Kidney (tissue), 13 donors: ENCODE measurements at regions not wholly inside any gene's neighbourhood (a gene's known extent, or its start where the extent isn't known, plus 50 kb on each side); places are given as distances from the start of the nearest gene placed in this dataset.

Source experiments
- DNase-seq, 5 donors: peaks; one replicate each; pipeline ENCODE4 v3.0.0-alpha.2; 2013 to 2020
- FAIRE-seq: peaks from 2 replicates; lab custom pipeline; 2012; peaks lifted over from hg19 to GRCh38; lab: Jason Lieb, UNC
- H3K27ac ChIP-seq, 2 donors: one replicate each; pipeline ENCODE4 v1.7.0; 2013; ENCODE audit warnings: low read depth in 2 of 2, low read length in 2 of 2, inconsistent platforms in 1 of 2
- H3K27me3 ChIP-seq: one replicate; pipeline ENCODE4 v1.7.1; 2013; ENCODE audit warnings: low read length, inconsistent platforms; ENCODE audit not compliant: control insufficient read depth, insufficient read depth
- H3K36me3 ChIP-seq, 3 donors: one replicate each; pipeline versions ENCODE4 v1.7.0 to v1.7.1; 2013; ENCODE audit warnings: low read length in 3 of 3, control low read depth in 1 of 3, inconsistent platforms in 1 of 3; ENCODE audit not compliant: insufficient read depth in 3 of 3, control insufficient read depth in 2 of 3
- H3K4me1 ChIP-seq, 3 donors: one replicate each; pipeline versions ENCODE4 v1.7.0 to v1.7.1; 2013; ENCODE audit warnings: low read length in 3 of 3, inconsistent platforms in 1 of 3, low read depth in 1 of 3; ENCODE audit not compliant: control insufficient read depth in 2 of 3, insufficient read depth in 2 of 3
- H3K4me3 ChIP-seq, 3 donors: one replicate each; pipeline versions ENCODE4 v1.7.0 to v1.8.1; 2013; ENCODE audit warnings: low read length in 3 of 3, control low read depth in 1 of 3, inconsistent platforms in 1 of 3
- H3K9ac ChIP-seq, 3 donors: one replicate each; pipeline versions ENCODE4 v1.7.0 to v1.7.1; 2013; ENCODE audit warnings: low read length in 3 of 3, control low read depth in 1 of 3, inconsistent platforms in 1 of 3
- H3K9me3 ChIP-seq, 3 donors: one replicate each; pipeline versions ENCODE4 v1.7.0 to v1.7.1; 2013; ENCODE audit warnings: low read length in 3 of 3, control low read depth in 1 of 3, inconsistent platforms in 1 of 3; ENCODE audit not compliant: control insufficient read depth in 2 of 3, insufficient read depth in 1 of 3
- intact Hi-C: fragments of 100-400 bp; cut with DNase I; formaldehyde crosslinking; loops from one replicate; pipeline ENCODE4 v1.11.1; 2022
- TF ChIP-seq, protein P1 (sequence below): IDR thresholded peaks from 3 replicates; pipeline ENCODE4 v1.5.1; 2012; ENCODE audit warnings: mild to moderate bottlenecking, moderate library complexity, borderline replicate concordance; ENCODE audit not compliant: insufficient read depth; ENCODE audit errors: extremely low read depth
- donor health status: control.
- donor health status: control.
- donor health status: control.
- donor health status: control.
- donor health status: control.
- donor health status: DM: yes; HTN: yes; CAD: no.
- donor health status: Normal renal cell carcinoma (clear cell type).

- Histone ChIP-seq H3K9me3 (no peaks in the 10 kb centered on the region), H3K4me1 (no peaks in the 10 kb centered on the region), H3K36me3 (no peaks in the 10 kb centered on the region), H3K27ac (no peak overlapping the region), H3K27me3 (no peaks in the 10 kb centered on the region), H3K9ac (no peak overlapping the region), H3K4me3 (no peak overlapping the region)
- TF ChIP-seq, protein P1, sequence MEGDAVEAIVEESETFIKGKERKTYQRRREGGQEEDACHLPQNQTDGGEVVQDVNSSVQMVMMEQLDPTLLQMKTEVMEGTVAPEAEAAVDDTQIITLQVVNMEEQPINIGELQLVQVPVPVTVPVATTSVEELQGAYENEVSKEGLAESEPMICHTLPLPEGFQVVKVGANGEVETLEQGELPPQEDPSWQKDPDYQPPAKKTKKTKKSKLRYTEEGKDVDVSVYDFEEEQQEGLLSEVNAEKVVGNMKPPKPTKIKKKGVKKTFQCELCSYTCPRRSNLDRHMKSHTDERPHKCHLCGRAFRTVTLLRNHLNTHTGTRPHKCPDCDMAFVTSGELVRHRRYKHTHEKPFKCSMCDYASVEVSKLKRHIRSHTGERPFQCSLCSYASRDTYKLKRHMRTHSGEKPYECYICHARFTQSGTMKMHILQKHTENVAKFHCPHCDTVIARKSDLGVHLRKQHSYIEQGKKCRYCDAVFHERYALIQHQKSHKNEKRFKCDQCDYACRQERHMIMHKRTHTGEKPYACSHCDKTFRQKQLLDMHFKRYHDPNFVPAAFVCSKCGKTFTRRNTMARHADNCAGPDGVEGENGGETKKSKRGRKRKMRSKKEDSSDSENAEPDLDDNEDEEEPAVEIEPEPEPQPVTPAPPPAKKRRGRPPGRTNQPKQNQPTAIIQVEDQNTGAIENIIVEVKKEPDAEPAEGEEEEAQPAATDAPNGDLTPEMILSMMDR: no peak
- FAIRE-seq (no peak), DNase-seq (no peak)
- intact Hi-C loops: no loop called here
Measured at GRCh38 chr9:30243467-30243866, 2141.0 kb upstream of the ACO1 start.

- TF ChIP-seq, protein P1: no peak
Measured at GRCh38 chr9:30244877-30245276, 2139.6 kb upstream of the ACO1 start.

GRCh38 chr9:30250872-30251271 lies 2133.6 kb upstream of the ACO1 start:
- no peaks in the 10 kb centered on the region for H3K36me3 ChIP-seq
- FAIRE-seq (no peak), DNase-seq (no peak)
- intact Hi-C loops: no loop called here
- H3K9ac ChIP-seq: no peak overlapping the region
- TF ChIP-seq, protein P1: no peak
- no peaks in the 10 kb centered on the region for H3K9me3 ChIP-seq
- H3K27ac ChIP-seq: no peak overlapping the region
- no peak overlapping the region for H3K4me3 ChIP-seq
- H3K27me3 ChIP-seq: no peaks in the 10 kb centered on the region
- no peaks in the 10 kb centered on the region for H3K4me1 ChIP-seq

More at GRCh38 chr9:30244877-30245276, 2139.6 kb upstream of the ACO1 start:
- no peaks in the 10 kb centered on the region for H3K4me1 ChIP-seq
- no peaks in the 10 kb centered on the region for H3K36me3 ChIP-seq
- H3K27ac ChIP-seq: no peak overlapping the region
- no peaks in the 10 kb centered on the region for H3K27me3 ChIP-seq
- no peaks in the 10 kb centered on the region for H3K9me3 ChIP-seq
- no peak overlapping the region for H3K4me3 ChIP-seq
- FAIRE-seq (no peak), DNase-seq (no peak)
- intact Hi-C loops: no loop called here
- no peak overlapping the region for H3K9ac ChIP-seq

- no peaks in the 10 kb centered on the region for H3K4me1 ChIP-seq
- no peak overlapping the region for H3K4me3 ChIP-seq
- FAIRE-seq: no peak
- no peak for DNase-seq
- intact Hi-C loops: no loop called here
- H3K9me3 ChIP-seq: no peaks in the 10 kb centered on the region
- TF ChIP-seq, protein P1: no peak
- no peak overlapping the region for H3K9ac ChIP-seq
- no peak overlapping the region for H3K27ac ChIP-seq
- no peaks in the 10 kb centered on the region for H3K36me3 ChIP-seq
- no peaks in the 10 kb centered on the region for H3K27me3 ChIP-seq
Measured at GRCh38 chr9:30258094-30258493, 2126.3 kb upstream of the ACO1 start.
